ENCODE measurements at regions not wholly inside any gene's neighbourhood (a gene's known extent, or its start where the extent isn't known, plus 50 kb on each side); places are given as distances from the start of the nearest gene placed in this dataset.

DNA sequence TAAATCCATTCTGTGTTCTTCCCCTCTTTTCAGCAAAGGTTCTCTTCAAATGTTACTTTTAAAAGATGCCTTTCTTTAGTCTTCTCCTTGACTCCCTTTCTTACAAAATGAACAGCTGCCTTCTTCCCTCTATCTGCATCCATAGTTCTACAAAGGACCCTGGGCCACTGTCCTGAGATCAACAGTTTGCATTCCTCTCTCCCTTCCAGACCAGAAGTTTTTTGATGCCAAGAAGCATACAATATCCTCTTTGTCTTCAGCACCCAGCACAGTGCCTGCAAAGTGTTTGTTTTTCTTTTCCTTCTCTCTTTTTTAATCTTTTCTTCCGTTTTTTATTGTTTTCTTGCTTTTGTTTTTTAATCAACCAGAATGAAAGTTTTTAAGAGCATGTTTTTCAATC, 183.5 kb upstream of the SNX19 start:
- TF ChIP-seq POLR2AphosphoS5 (IDR thresholded peaks at IDR 0.05; ENCODE audit: low read depth, low read length) (no peak), POLR2A (IDR thresholded peaks at IDR 0.05; ENCODE audit: low read depth, low read length) (no peak), TAF1 (IDR thresholded peaks at IDR 0.05; ENCODE audit: low read depth, low read length) (no peak), SPI1 (IDR thresholded peaks at IDR 0.05; ENCODE audit: low read depth, low read length) (no peak), POU2F2 (IDR thresholded peaks at IDR 0.05; ENCODE audit: low read depth, low read length) (no peak), PAX5 (IDR thresholded peaks at IDR 0.05; ENCODE audit: insufficient read depth, low read length, severe bottlenecking) (no peak)

Data from GM12891 (cell line).